Loucy (cell line): ENCODE measurements at regions not wholly inside any gene's neighbourhood (a gene's known extent, or its start where the extent isn't known, plus 50 kb on each side); places are given as distances from the start of the nearest gene placed in this dataset.

ENCODE experiments used
- H2AFZ ChIP-seq: fragments of 200-600 bp; sonication (generic); 2 replicates; pipeline ENCODE4 v1.6.0; 2016; ENCODE audit warnings: antibody characterized with exemption, mild to moderate bottlenecking, low read length, moderate library complexity
- H3F3A ChIP-seq: fragments of 200-600 bp; 2 replicates; pipeline ENCODE4 v1.6.0; 2016; ENCODE audit warnings: antibody characterized with exemption, low read depth, mild to moderate bottlenecking
- H3K27me3 ChIP-seq: fragments of 200-600 bp; sonication (generic); 2 replicates; pipeline ENCODE4 v1.6.1; 2014; ENCODE audit warnings: low read length, mild to moderate bottlenecking; ENCODE audit not compliant: insufficient read depth, poor library complexity, severe bottlenecking
- H3K36me3 ChIP-seq: fragments of 200-600 bp; sonication (generic); 2 replicates; pipeline ENCODE4 v1.6.1; 2016; ENCODE audit warnings: low read length; ENCODE audit not compliant: insufficient read depth
- H3K4me1 ChIP-seq: fragments of 200-600 bp; sonication (generic); 2 replicates; pipeline ENCODE4 v1.5.1; 2014; ENCODE audit warnings: low read length, mild to moderate bottlenecking; ENCODE audit not compliant: insufficient read depth, poor library complexity, severe bottlenecking
- H3K4me2 ChIP-seq: fragments of 200-600 bp; sonication (generic); 2 replicates; pipeline ENCODE4 v1.6.0; 2014; ENCODE audit warnings: antibody characterized with exemption, low read length, low read depth, mild to moderate bottlenecking; ENCODE audit not compliant: poor library complexity, severe bottlenecking
- H3K4me3 ChIP-seq: fragments of 200-600 bp; sonication (generic); 2 replicates; pipeline ENCODE4 v1.5.1; 2014; ENCODE audit warnings: low read length, mild to moderate bottlenecking, mixed read lengths; ENCODE audit not compliant: poor library complexity, severe bottlenecking
- H3K79me2 ChIP-seq: fragments of 200-600 bp; sonication (generic); 2 replicates; pipeline ENCODE4 v1.6.1; 2014; ENCODE audit warnings: low read length; ENCODE audit not compliant: insufficient read depth
- H3K9ac ChIP-seq: fragments of 200-600 bp; sonication (generic); 2 replicates; pipeline ENCODE4 v1.6.0; 2014; ENCODE audit warnings: mild to moderate bottlenecking, low read depth, low read length, moderate library complexity; ENCODE audit not compliant: poor library complexity, severe bottlenecking
- H3K9me2 ChIP-seq: fragments of 200-600 bp; sonication (generic); replicated peaks from 2 replicates; pipeline ENCODE4 v1.6.1; 2016; ENCODE audit warnings: low read depth, low read length, mixed read lengths
- H3K9me3 ChIP-seq: fragments of 200-600 bp; sonication (generic); 2 replicates; pipeline ENCODE4 v1.6.1; 2014; ENCODE audit warnings: mild to moderate bottlenecking, antibody characterized with exemption, low read length, low read depth; ENCODE audit not compliant: insufficient read depth
- H4K20me1 ChIP-seq: fragments of 200-600 bp; sonication (generic); 2 replicates; pipeline ENCODE4 v1.6.0; 2014; ENCODE audit warnings: antibody characterized with exemption, low read length, mild to moderate bottlenecking; ENCODE audit not compliant: insufficient read depth, poor library complexity, severe bottlenecking
- EZH2phosphoT487 ChIP-seq: fragments of 200-600 bp; IDR thresholded peaks from 2 replicates; pipeline ENCODE4 v1.6.1; 2018; ENCODE audit warnings: antibody characterized with exemption, mild to moderate bottlenecking, moderate library complexity, borderline replicate concordance
- TF ChIP-seq, protein P1 (sequence below): fragments of 200-600 bp; sonication (generic); conservative IDR thresholded peaks from 2 replicates; pipeline ENCODE4 v1.5.1; 2014; ENCODE audit warnings: mild to moderate bottlenecking, antibody characterized with exemption, low read length

DNA sequence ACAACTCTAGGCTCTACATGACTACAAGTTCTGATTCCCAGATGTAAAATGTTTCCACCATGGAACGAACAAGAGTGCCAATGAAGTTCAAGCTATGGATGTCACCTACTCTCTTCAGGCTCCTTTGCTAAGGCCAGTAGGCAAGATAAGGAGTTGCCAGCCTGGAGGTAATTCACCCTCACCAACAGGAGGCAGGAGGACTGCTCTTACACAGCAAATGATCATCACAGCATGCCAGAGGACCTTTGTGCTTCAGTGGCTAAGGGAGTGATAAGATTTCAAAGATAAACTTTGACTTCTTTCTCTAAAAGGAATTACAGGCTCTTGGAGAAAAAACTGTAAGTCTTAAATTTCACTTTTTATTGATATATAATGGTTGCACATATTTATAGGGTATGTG, 54.1 kb upstream of the SLC36A4 start:
- H3F3A ChIP-seq, result no peaks in the 10 kb centered on the region
- no peak overlapping the region for H3K4me2 ChIP-seq
- H3K9me2 ChIP-seq, result no peaks in the 10 kb centered on the region
- no peak overlapping the region for H2AFZ ChIP-seq
- no peak overlapping the region for H3K4me3 ChIP-seq
- H3K9me3 ChIP-seq, result no peaks in the 10 kb centered on the region
- no peaks in the 10 kb centered on the region for H3K27me3 ChIP-seq
- H3K36me3 ChIP-seq, result no peaks in the 10 kb centered on the region
- TF ChIP-seq, protein P1, sequence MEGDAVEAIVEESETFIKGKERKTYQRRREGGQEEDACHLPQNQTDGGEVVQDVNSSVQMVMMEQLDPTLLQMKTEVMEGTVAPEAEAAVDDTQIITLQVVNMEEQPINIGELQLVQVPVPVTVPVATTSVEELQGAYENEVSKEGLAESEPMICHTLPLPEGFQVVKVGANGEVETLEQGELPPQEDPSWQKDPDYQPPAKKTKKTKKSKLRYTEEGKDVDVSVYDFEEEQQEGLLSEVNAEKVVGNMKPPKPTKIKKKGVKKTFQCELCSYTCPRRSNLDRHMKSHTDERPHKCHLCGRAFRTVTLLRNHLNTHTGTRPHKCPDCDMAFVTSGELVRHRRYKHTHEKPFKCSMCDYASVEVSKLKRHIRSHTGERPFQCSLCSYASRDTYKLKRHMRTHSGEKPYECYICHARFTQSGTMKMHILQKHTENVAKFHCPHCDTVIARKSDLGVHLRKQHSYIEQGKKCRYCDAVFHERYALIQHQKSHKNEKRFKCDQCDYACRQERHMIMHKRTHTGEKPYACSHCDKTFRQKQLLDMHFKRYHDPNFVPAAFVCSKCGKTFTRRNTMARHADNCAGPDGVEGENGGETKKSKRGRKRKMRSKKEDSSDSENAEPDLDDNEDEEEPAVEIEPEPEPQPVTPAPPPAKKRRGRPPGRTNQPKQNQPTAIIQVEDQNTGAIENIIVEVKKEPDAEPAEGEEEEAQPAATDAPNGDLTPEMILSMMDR, result no peak
- no peak for TF ChIP-seq EZH2phosphoT487
- no peaks in the 10 kb centered on the region for H3K4me1 ChIP-seq
- no peaks in the 10 kb centered on the region for H4K20me1 ChIP-seq
- H3K79me2 ChIP-seq, result no peaks in the 10 kb centered on the region
- H3K9ac ChIP-seq, result no peak overlapping the region

DNA sequence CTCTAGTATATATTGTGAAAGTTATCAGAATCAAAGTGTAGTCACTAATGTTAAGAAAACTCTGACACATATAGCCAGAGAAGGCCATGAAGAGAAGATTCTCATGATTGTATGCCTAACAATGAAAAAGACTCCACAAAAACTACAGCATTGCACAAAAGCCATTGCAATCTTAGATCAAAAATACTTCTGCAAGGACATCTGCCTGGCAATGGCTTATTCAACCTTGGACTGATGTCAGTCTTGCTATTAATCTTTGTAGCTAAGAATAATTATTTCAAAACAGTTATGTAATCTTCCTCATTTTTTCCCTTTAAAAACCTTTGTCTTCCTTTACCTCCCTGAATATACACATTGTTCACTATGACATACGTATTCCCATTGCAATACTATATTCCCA, 55.3 kb upstream of the SLC36A4 start:
- Histone ChIP-seq H3K4me3 (no peak overlapping the region), H4K20me1 (no peaks in the 10 kb centered on the region), H3F3A (no peaks in the 10 kb centered on the region)

DNA sequence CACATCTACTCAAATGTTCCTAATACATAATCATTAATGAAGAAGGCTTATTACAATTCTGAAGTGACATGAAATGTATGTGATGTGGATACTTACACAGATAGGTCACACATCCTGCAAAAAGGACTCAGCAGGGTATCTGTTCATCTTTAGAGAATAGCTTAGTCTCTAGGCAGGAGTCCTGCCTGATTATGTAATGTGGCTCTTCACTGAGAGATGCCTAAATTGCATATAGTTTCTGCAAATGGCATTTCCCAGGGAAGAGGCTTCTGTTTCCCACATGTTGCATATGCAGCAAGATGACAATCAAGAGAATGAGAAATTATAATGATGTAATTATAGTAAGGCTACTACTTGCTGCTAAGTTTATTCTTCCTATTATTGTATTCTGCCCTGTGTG, 58.8 kb upstream of the SLC36A4 start:
- no peaks in the 10 kb centered on the region for H3K9me2 ChIP-seq
- H4K20me1 ChIP-seq, result no peaks in the 10 kb centered on the region
- no peaks in the 10 kb centered on the region for H3K27me3 ChIP-seq
- H3K4me2 ChIP-seq, result no peak overlapping the region
- TF ChIP-seq, protein P1, result no peak
- no peak for TF ChIP-seq EZH2phosphoT487
- no peaks in the 10 kb centered on the region for H3K36me3 ChIP-seq
- no peak overlapping the region for H3K9ac ChIP-seq
- no peak overlapping the region for H2AFZ ChIP-seq
- H3K79me2 ChIP-seq, result no peaks in the 10 kb centered on the region
- H3K4me3 ChIP-seq, result no peak overlapping the region
- no peaks in the 10 kb centered on the region for H3K4me1 ChIP-seq
- no peaks in the 10 kb centered on the region for H3K9me3 ChIP-seq
- H3F3A ChIP-seq, result no peaks in the 10 kb centered on the region

More for the DNA sequence above, 55.3 kb upstream of the SLC36A4 start:
- Histone ChIP-seq H3K36me3 (no peaks in the 10 kb centered on the region), H3K27me3 (no peaks in the 10 kb centered on the region), H3K4me1 (no peaks in the 10 kb centered on the region), H3K9me2 (no peaks in the 10 kb centered on the region), H3K4me2 (no peak overlapping the region), H2AFZ (no peak overlapping the region), H3K79me2 (no peaks in the 10 kb centered on the region), H3K9ac (no peak overlapping the region), H3K9me3 (no peaks in the 10 kb centered on the region)
- no peak for TF ChIP-seq EZH2phosphoT487
- TF ChIP-seq, protein P1, result no peak
